ENCODE measurements at regions not wholly inside any gene's neighbourhood (a gene's known extent, or its start where the extent isn't known, plus 50 kb on each side); places are given as distances from the start of the nearest gene placed in this dataset.

- CTCF ChIA-PET, result interaction anchor here (1.3 kb wide), 1 partner anchor 10 kb away, joined by 3 read pairs; no protein-coding TSS in a partner anchor
- Mint-ChIP-seq H3K9me3 (no peaks in the 10 kb centered on the region), H3K36me3 (ENCODE audit: low read depth) (no peaks in the 10 kb centered on the region), H3K27ac (no peak overlapping the region), H3K27me3 (peaks cover 12% of the 10 kb centered on the region), H3K4me1 (no peaks in the 10 kb centered on the region), H3K4me3 (no peak overlapping the region)
- DNase-seq, result no peak
- POLR2A ChIA-PET, result no interaction called here
Measured at GRCh38 chr11:32183512-32183911, 92.6 kb downstream of the RCN1 start.

- Mint-ChIP-seq H3K27me3 (peaks cover 10% of the 10 kb centered on the region), H3K4me1 (no peaks in the 10 kb centered on the region), H3K27ac (no peak overlapping the region), H3K4me3 (no peak overlapping the region), H3K36me3 (ENCODE audit: low read depth) (no peaks in the 10 kb centered on the region), H3K9me3 (no peaks in the 10 kb centered on the region)
- DNase-seq, result no peak
- ChIA-PET POLR2A (no interaction called here), CTCF (no interaction called here)
Measured at GRCh38 chr11:32184041-32184722, 93.3 kb downstream of the RCN1 start.

- ChIA-PET CTCF (no interaction called here), POLR2A (no interaction called here)
- no peaks in the 10 kb centered on the region for H3K4me1 Mint-ChIP-seq
- H3K27ac Mint-ChIP-seq, result no peak overlapping the region
- no peak overlapping the region for H3K4me3 Mint-ChIP-seq
- no peaks in the 10 kb centered on the region for H3K36me3 Mint-ChIP-seq (ENCODE audit: low read depth)
- no peaks in the 10 kb centered on the region for H3K9me3 Mint-ChIP-seq
- DNase-seq, result no peak
- peaks cover 10% of the 10 kb centered on the region for H3K27me3 Mint-ChIP-seq
Measured at GRCh38 chr11:32184723-32185376, 94.0 kb downstream of the RCN1 start.

- ChIA-PET POLR2A (no interaction called here), CTCF (interaction anchor here (1.0 kb wide), 1 partner anchor 11 kb away, joined by 3 read pairs; no protein-coding TSS in a partner anchor)
- peaks cover 7% of the 10 kb centered on the region for H3K27me3 Mint-ChIP-seq
- H3K27ac Mint-ChIP-seq, result no peak overlapping the region
- DNase-seq, result no peak
- H3K36me3 Mint-ChIP-seq (ENCODE audit: low read depth), result no peaks in the 10 kb centered on the region
- no peaks in the 10 kb centered on the region for H3K4me1 Mint-ChIP-seq
- H3K4me3 Mint-ChIP-seq, result no peak overlapping the region
- H3K9me3 Mint-ChIP-seq, result no peaks in the 10 kb centered on the region
Measured at GRCh38 chr11:32186118-32186517, 95.2 kb downstream of the RCN1 start.

GRCh38 chr11:32187111-32187510 lies 96.2 kb downstream of the RCN1 start:
- Mint-ChIP-seq H3K36me3 (ENCODE audit: low read depth) (no peaks in the 10 kb centered on the region), H3K27me3 (peaks cover 7% of the 10 kb centered on the region)
- CTCF ChIA-PET, result no interaction called here

GRCh38 chr11:32188785-32189184 lies 97.9 kb downstream of the RCN1 start:
- H3K4me3 Mint-ChIP-seq, result no peak overlapping the region
- CTCF ChIA-PET, result no interaction called here
- no peaks in the 10 kb centered on the region for H3K9me3 Mint-ChIP-seq
- H3K27ac Mint-ChIP-seq, result no peak overlapping the region
- POLR2A ChIA-PET, result no interaction called here
- H3K27me3 Mint-ChIP-seq, result peaks cover 4% of the 10 kb centered on the region
- H3K36me3 Mint-ChIP-seq (ENCODE audit: low read depth), result no peaks in the 10 kb centered on the region
- no peaks in the 10 kb centered on the region for H3K4me1 Mint-ChIP-seq
- DNase-seq, result no peak

More at GRCh38 chr11:32187111-32187510, 96.2 kb downstream of the RCN1 start:
- Mint-ChIP-seq H3K9me3 (no peaks in the 10 kb centered on the region), H3K4me1 (no peaks in the 10 kb centered on the region), H3K27ac (no peak overlapping the region), H3K4me3 (no peak overlapping the region)
- POLR2A ChIA-PET, result no interaction called here
- no peak for DNase-seq

GRCh38 chr11:32196137-32196536 lies 105.3 kb downstream of the RCN1 start:
- H3K9me3 Mint-ChIP-seq, result no peaks in the 10 kb centered on the region
- no peak for DNase-seq
- CTCF ChIA-PET, result no interaction called here
- peaks cover 14% of the 10 kb centered on the region for H3K27me3 Mint-ChIP-seq
- no peak overlapping the region for H3K4me3 Mint-ChIP-seq
- H3K27ac Mint-ChIP-seq, result no peak overlapping the region
- POLR2A ChIA-PET, result no interaction called here
- H3K4me1 Mint-ChIP-seq, result no peaks in the 10 kb centered on the region
- H3K36me3 Mint-ChIP-seq (ENCODE audit: low read depth), result no peaks in the 10 kb centered on the region

- CTCF ChIA-PET, result interaction anchor here (1.0 kb wide), 1 partner anchor 42 kb away, joined by 3 read pairs; no protein-coding TSS in a partner anchor
- Mint-ChIP-seq H3K27me3 (peaks cover 14% of the 10 kb centered on the region), H3K27ac (no peak overlapping the region), H3K4me3 (no peak overlapping the region), H3K9me3 (no peaks in the 10 kb centered on the region), H3K36me3 (ENCODE audit: low read depth) (no peaks in the 10 kb centered on the region), H3K4me1 (no peaks in the 10 kb centered on the region)
- DNase-seq, result no peak
- POLR2A ChIA-PET, result no interaction called here
Measured at GRCh38 chr11:32198053-32198452, 107.2 kb downstream of the RCN1 start.

GRCh38 chr11:32200136-32200847 lies 109.4 kb downstream of the RCN1 start:
- Mint-ChIP-seq H3K9me3 (no peaks in the 10 kb centered on the region), H3K36me3 (ENCODE audit: low read depth) (no peaks in the 10 kb centered on the region), H3K4me3 (no peak overlapping the region), H3K27me3 (peaks cover 14% of the 10 kb centered on the region), H3K27ac (no peak overlapping the region), H3K4me1 (no peaks in the 10 kb centered on the region)
- CTCF ChIA-PET, result no interaction called here
- POLR2A ChIA-PET, result no interaction called here
- DNase-seq, result no peak

- Mint-ChIP-seq H3K4me3 (no peak overlapping the region), H3K4me1 (no peaks in the 10 kb centered on the region), H3K27me3 (no peaks in the 10 kb centered on the region), H3K9me3 (no peaks in the 10 kb centered on the region), H3K27ac (no peak overlapping the region), H3K36me3 (ENCODE audit: low read depth) (no peaks in the 10 kb centered on the region)
- CTCF ChIA-PET, result no interaction called here
- POLR2A ChIA-PET, result no interaction called here
- no peak for DNase-seq
Measured at GRCh38 chr11:32204751-32205150, 113.9 kb downstream of the RCN1 start.

GRCh38 chr11:32210556-32210955 lies 119.7 kb downstream of the RCN1 start:
- no peak overlapping the region for H3K4me3 Mint-ChIP-seq
- ChIA-PET POLR2A (no interaction called here), CTCF (interaction anchor here (0.6 kb wide), 2 partner anchors 60 to 107 kb away, joined by 3 read pairs; no protein-coding TSS in a partner anchor)
- no peak overlapping the region for H3K27ac Mint-ChIP-seq
- H3K36me3 Mint-ChIP-seq (ENCODE audit: low read depth), result no peaks in the 10 kb centered on the region
- no peaks in the 10 kb centered on the region for H3K27me3 Mint-ChIP-seq
- H3K9me3 Mint-ChIP-seq, result no peaks in the 10 kb centered on the region
- DNase-seq, result no peak
- no peaks in the 10 kb centered on the region for H3K4me1 Mint-ChIP-seq

- POLR2A ChIA-PET, result no interaction called here
- Mint-ChIP-seq H3K4me1 (no peaks in the 10 kb centered on the region), H3K4me3 (no peak overlapping the region), H3K27ac (no peak overlapping the region), H3K9me3 (no peaks in the 10 kb centered on the region), H3K27me3 (no peaks in the 10 kb centered on the region), H3K36me3 (ENCODE audit: low read depth) (no peaks in the 10 kb centered on the region)
- CTCF ChIA-PET, result interaction anchor here (0.6 kb wide), 1 partner anchor 418 kb away, joined by 3 read pairs; no protein-coding TSS in a partner anchor
- DNase-seq, result no peak
Measured at GRCh38 chr11:32213223-32213622, 122.3 kb downstream of the RCN1 start.

- Mint-ChIP-seq H3K27ac (no peak overlapping the region), H3K27me3 (no peaks in the 10 kb centered on the region), H3K4me1 (no peaks in the 10 kb centered on the region), H3K36me3 (ENCODE audit: low read depth) (no peaks in the 10 kb centered on the region), H3K9me3 (no peaks in the 10 kb centered on the region), H3K4me3 (no peak overlapping the region)
- ChIA-PET POLR2A (no interaction called here), CTCF (no interaction called here)
- no peak for DNase-seq
Measured at GRCh38 chr11:32215157-32215556, 124.3 kb downstream of the RCN1 start.

Data from activated CD4-positive, alpha-beta T cell treated with anti-CD3 and anti-CD28 coated beads, Interleukin-2, amount 10 ng/mL, durations not matched to agents 7 days and 5 days (primary cell).